Spleen (tissue), 11 donors: ENCODE measurements at regions not wholly inside any gene's neighbourhood (a gene's known extent, or its start where the extent isn't known, plus 50 kb on each side); places are given as distances from the start of the nearest gene placed in this dataset.

Experiments used
- DNase-seq: peaks from one replicate; pipeline ENCODE4 v3.0.0-alpha.2; 2020
- H3K27ac ChIP-seq, 8 donors: fragments of 200-600 bp; sonication (generic) in 7 of 8; 1 replicate in 4 of 8; 2 replicates in 4 of 8; pipeline versions ENCODE4 v1.5.0 to v1.8.0; 2016 to 2021; ENCODE audit warnings: inconsistent platforms in 4 of 8, mild to moderate bottlenecking in 4 of 8, moderate library complexity in 1 of 8
- H3K27me3 ChIP-seq, 7 donors: fragments of 200-600 bp; sonication (generic) in 6 of 7; replicated peaks in 1 of 7; 1 replicate in 4 of 7; 2 replicates in 3 of 7; pipeline versions ENCODE4 v1.5.0 to v1.8.0; 2016 to 2021; ENCODE audit warnings: inconsistent platforms in 3 of 7, mild to moderate bottlenecking in 1 of 7
- H3K36me3 ChIP-seq, 6 donors: fragments of 200-600 bp; sonication (generic) in 5 of 6; 1 replicate in 4 of 6; 2 replicates in 2 of 6; pipeline versions ENCODE4 v1.5.0 to v1.8.0; 2016 to 2021; ENCODE audit warnings: inconsistent platforms in 2 of 6
- H3K4me1 ChIP-seq, 6 donors: fragments of 200-600 bp; sonication (generic) in 5 of 6; 1 replicate in 3 of 6; 2 replicates in 3 of 6; pipeline versions ENCODE4 v1.5.0 to v1.8.0; 2016 to 2021; ENCODE audit warnings: inconsistent platforms in 3 of 6
- H3K4me3 ChIP-seq, 8 donors: fragments of 200-600 bp; sonication (generic) in 7 of 8; 1 replicate in 4 of 8; 2 replicates in 4 of 8; pipeline versions ENCODE4 v1.5.0 to v1.8.0; 2016 to 2021; ENCODE audit warnings: inconsistent platforms in 4 of 8, mild to moderate bottlenecking in 4 of 8, moderate library complexity in 2 of 8
- H3K9me3 ChIP-seq, 8 donors: fragments of 200-600 bp; sonication (generic) in 7 of 8; 1 replicate in 4 of 8; 2 replicates in 4 of 8; pipeline versions ENCODE4 v1.5.0 to v1.8.0; 2016 to 2021; ENCODE audit warnings: inconsistent platforms in 4 of 8
- POLR2A ChIP-seq, 3 donors: fragments of 450-650 bp; IDR thresholded peaks; one replicate each; pipeline ENCODE4 v1.5.1; 2017; ENCODE audit warnings: antibody characterized with exemption in 3 of 3, mild to moderate bottlenecking in 1 of 3
- POLR2AphosphoS5 ChIP-seq, 3 donors: sonication (generic); formaldehyde crosslinking; IDR thresholded peaks; one replicate each; pipeline ENCODE4 v1.5.1; 2017; ENCODE audit warnings: antibody characterized with exemption in 3 of 3
- WGBS, 5 donors: extraction: QIAGEN DNeasy Blood & Tissue Kit in 3 of 5; methylation state at CpG; one replicate each; pipeline versions ENCODE4 v1.1.5 to v1.1.7; 2013 to 2018; 5-methylcytosine and 5-hydroxymethylcytosine counted together
- intact Hi-C: fragments of 100-400 bp; cut with DNase I; formaldehyde crosslinking; loops from one replicate; pipeline ENCODE4 v1.15.0; 2023; ENCODE audit warnings: low total_unique reads
- TF ChIP-seq, protein P1 (sequence below), 11 experiments: fragments of 200-600 bp in 7 of 11; fragments of 450-650 bp in 4 of 11; sonication (generic) in 4 of 11; IDR thresholded peaks in 8 of 11; conservative IDR thresholded peaks in 3 of 11; 1 replicate in 7 of 11; 2 replicates in 4 of 11; pipeline versions ENCODE4 v1.4.0 to v1.8.0; 2016 to 2021; ENCODE audit warnings: antibody characterized with exemption in 11 of 11, inconsistent platforms in 4 of 11, mild to moderate bottlenecking in 1 of 11
- donor health status: healthy with polysubstance abuse.
- donor health status: DM: no; HTN: no; CAD: no; lungs with moderate emphysema.
- donor health status: DM: no; HTN: no; CAD: no.
- donor health status: Bipolar disorder and iron deficiency.
- donor health status: healthy.
- donor health status: DM: no; HTN: no; CAD: no.
- donor health status: DM: yes; HTN: yes; CAD: no.

DNA sequence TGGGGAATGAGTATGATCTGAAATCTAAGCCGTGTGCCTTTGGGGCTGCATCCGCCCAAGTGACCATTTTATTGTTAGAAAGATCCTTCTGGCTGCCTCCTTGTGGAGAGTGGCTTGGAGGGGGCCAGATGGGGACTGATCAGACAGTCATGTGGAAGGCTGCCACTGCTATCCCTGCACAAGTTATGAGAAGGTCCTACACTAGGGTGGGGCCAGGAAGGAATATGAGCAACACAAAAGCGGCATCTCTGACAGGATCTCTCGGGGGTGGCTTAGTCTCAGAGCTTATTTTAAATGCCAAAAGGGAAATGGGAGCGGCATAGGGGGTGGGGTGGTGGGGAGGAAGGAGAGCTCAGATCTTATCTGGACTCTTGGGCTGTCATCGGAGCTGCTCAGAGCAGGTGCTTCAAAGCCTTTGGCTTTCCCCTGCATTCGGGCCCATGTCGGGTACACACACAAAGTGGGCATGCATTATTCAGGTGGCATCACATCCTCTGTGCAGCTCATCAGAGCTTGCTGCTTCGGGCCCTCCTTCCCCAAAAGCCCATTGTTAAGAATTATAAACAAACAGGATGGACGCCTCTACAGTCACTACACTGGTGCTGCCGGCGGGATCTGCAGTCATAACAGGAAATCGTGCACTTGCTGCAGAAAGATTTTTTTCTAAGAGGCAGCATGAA is 805.4 kb downstream of the VRK1 start:
- Histone ChIP-seq H3K4me3 (no peak overlapping the region), H3K36me3 (no peaks in the 10 kb centered on the region), H3K9me3 (peaks cover 0 to 10% (median 4%) of the 10 kb centered on the region in 8 donors), H3K27ac (peak overlapping the region in 6 of 8 donors; percentile 2 to 87 (median 67)), H3K27me3 (peaks cover 0 to 15% (median 0%) of the 10 kb centered on the region in 7 donors), H3K4me1 (peaks cover 0 to 25% (median 6%) of the 10 kb centered on the region in 6 donors)
- peak in 1 of 3 donors; percentile 54 for TF ChIP-seq POLR2AphosphoS5 (IDR thresholded peaks at IDR 0.05)
- no peak for TF ChIP-seq POLR2A (IDR thresholded peaks at IDR 0.05)
- TF ChIP-seq, protein P1, sequence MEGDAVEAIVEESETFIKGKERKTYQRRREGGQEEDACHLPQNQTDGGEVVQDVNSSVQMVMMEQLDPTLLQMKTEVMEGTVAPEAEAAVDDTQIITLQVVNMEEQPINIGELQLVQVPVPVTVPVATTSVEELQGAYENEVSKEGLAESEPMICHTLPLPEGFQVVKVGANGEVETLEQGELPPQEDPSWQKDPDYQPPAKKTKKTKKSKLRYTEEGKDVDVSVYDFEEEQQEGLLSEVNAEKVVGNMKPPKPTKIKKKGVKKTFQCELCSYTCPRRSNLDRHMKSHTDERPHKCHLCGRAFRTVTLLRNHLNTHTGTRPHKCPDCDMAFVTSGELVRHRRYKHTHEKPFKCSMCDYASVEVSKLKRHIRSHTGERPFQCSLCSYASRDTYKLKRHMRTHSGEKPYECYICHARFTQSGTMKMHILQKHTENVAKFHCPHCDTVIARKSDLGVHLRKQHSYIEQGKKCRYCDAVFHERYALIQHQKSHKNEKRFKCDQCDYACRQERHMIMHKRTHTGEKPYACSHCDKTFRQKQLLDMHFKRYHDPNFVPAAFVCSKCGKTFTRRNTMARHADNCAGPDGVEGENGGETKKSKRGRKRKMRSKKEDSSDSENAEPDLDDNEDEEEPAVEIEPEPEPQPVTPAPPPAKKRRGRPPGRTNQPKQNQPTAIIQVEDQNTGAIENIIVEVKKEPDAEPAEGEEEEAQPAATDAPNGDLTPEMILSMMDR (IDR thresholded peaks at IDR 0.05 in 8 of 11, conservative IDR thresholded peaks at IDR 0.05 in 3 of 11), result no peak
- WGBS, 5 donors, result 16 to 20% (median 18%) methylated on average over 13 of the region's 13 CpGs
- intact Hi-C loops, result no loop called here
- DNase-seq, result peak; percentile 82

DNA sequence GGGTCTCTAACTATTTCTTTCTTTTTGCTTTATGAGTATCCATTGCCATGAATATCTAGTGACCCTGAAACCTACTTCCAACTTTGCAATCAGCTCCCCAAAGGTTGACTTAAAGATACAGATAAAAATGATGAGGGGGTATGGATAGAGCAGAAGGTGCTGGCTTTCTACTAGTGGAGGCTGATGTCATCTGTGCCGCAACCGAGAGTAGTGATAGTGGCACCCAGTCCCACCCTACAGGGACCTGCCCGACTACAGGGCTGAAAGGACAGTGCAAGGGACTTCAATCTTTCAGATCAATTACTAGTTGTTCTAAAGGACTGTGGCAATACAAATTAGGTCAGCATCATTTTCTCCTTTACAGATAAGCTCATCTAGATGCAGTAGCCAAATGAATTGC is 806.0 kb downstream of the VRK1 start:
- peak overlapping the region in 1 of 8 donors; percentile 13 for H3K4me3 ChIP-seq
- H3K27me3 ChIP-seq, result peaks cover 0 to 15% (median 0%) of the 10 kb centered on the region in 7 donors
- no peak for DNase-seq
- intact Hi-C loops, result no loop called here
- H3K4me1 ChIP-seq, result peaks cover 0 to 25% (median 6%) of the 10 kb centered on the region in 6 donors
- no peaks in the 10 kb centered on the region for H3K36me3 ChIP-seq
- peaks cover 0 to 10% (median 4%) of the 10 kb centered on the region in 8 donors for H3K9me3 ChIP-seq
- peak overlapping the region in 6 of 8 donors; percentile 13 to 87 (median 67) for H3K27ac ChIP-seq
- WGBS, 5 donors, result 73 to 81% (median 75%) methylated on average over 3 of the region's 3 CpGs
- TF ChIP-seq POLR2AphosphoS5 (IDR thresholded peaks at IDR 0.05), result no peak
- TF ChIP-seq, protein P1 (IDR thresholded peaks at IDR 0.05 in 8 of 11, conservative IDR thresholded peaks at IDR 0.05 in 3 of 11), result no peak
- no peak for TF ChIP-seq POLR2A (IDR thresholded peaks at IDR 0.05)

DNA sequence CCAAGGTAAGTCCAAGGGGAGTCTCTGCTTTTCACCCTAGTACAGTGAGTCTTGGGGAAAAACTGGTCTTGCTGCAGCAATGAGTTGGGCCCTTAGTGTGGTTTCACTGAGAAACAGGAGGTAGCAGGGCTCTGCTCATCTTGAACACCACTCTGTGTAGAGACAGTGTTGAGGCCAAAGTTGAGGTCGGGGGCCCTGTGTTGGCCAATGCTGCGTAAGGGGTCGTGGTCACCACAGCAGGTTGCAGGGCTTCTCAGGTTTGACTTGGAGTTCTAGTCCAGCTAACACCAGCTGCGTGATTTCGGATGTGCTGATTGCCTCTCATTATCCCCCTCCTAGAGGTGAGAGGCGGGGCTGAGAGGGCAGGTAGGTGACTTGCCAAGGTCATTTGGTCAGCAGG is 807.5 kb downstream of the VRK1 start:
- Histone ChIP-seq H3K9me3 (peaks cover 0 to 10% (median 4%) of the 10 kb centered on the region in 8 donors), H3K36me3 (no peaks in the 10 kb centered on the region), H3K27me3 (peaks cover 0 to 15% (median 0%) of the 10 kb centered on the region in 7 donors), H3K27ac (peak overlapping the region in 5 of 8 donors; percentile 36 to 87 (median 68)), H3K4me3 (no peak overlapping the region), H3K4me1 (peaks cover 0 to 25% (median 6%) of the 10 kb centered on the region in 6 donors)
- WGBS, 5 donors, result 82 to 86% (median 84%) methylated on average over 6 of the region's 6 CpGs
- DNase-seq, result no peak
- TF ChIP-seq POLR2A (IDR thresholded peaks at IDR 0.05) (no peak), POLR2AphosphoS5 (IDR thresholded peaks at IDR 0.05) (no peak)
- TF ChIP-seq, protein P1 (IDR thresholded peaks at IDR 0.05 in 8 of 11, conservative IDR thresholded peaks at IDR 0.05 in 3 of 11), result no peak
- intact Hi-C loops, result no loop called here

DNA sequence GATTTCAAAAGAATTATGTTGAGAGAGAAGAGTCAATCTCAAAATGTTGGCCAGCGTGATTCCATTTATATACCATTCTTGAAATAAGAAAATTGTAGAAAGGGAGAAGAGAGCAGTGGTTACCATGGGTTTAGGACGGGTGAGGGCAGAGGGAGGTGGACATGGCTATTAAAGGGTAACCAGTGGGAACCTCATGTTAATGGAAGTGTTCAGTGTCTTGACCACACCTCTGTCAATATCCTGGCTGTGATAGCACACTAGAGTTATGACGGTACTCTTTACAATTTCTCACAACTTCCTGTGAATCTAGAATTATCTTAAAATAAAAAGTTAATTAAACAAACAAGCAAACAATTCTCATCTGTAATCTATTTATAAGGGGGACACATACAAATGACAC is 821.2 kb downstream of the VRK1 start:
- intact Hi-C loops, result no loop called here
- Histone ChIP-seq H3K4me1 (peaks cover 0 to 23% (median 3%) of the 10 kb centered on the region in 6 donors), H3K27ac (peak overlapping the region in 5 of 8 donors; percentile 3 to 70 (median 46)), H3K9me3 (peaks cover 0 to 27% (median 23%) of the 10 kb centered on the region in 8 donors), H3K27me3 (no peaks in the 10 kb centered on the region), H3K36me3 (no peaks in the 10 kb centered on the region), H3K4me3 (no peak overlapping the region)
- TF ChIP-seq POLR2AphosphoS5 (IDR thresholded peaks at IDR 0.05) (no peak), POLR2A (IDR thresholded peaks at IDR 0.05) (no peak)
- TF ChIP-seq, protein P1 (IDR thresholded peaks at IDR 0.05 in 8 of 11, conservative IDR thresholded peaks at IDR 0.05 in 3 of 11), result no peak
- WGBS, 5 donors, result 73 to 80% (median 79%) methylated on average over 3 of the region's 3 CpGs
- DNase-seq, result no peak
